Hematopoietic multipotent progenitor cell treated with erythropoietin and hydrocortisone succinate and interleukin-3 and kit ligand, for 4 days (in vitro differentiated cells): ENCODE measurements at regions not wholly inside any gene's neighbourhood (a gene's known extent, or its start where the extent isn't known, plus 50 kb on each side); places are given as distances from the start of the nearest gene placed in this dataset.

ENCODE experiments used
- DNase-seq: peaks from one replicate; pipeline ENCODE4 v3.0.0-alpha.2; 2015

DNA sequence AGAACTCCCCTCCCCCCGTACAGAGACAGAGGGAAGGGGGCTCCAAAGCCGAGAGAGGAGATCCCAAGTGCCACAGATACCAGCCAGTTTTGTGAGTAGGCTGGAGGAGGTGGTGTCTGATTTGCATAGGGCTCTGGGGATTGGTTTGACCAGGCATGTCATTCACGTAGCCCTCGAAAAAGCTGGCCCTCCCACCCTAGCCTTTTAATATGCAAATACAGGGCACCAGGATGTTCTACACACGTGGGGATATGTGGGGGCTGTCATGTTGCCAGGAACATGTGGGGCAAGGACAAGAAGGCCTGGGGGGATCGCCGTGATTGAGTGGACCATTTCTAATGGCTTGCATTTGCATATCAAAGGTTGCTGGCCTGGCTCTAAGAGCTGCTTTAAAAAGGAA is 272.9 kb downstream of the PPP1R2C start:
- DNase-seq: no peak

DNA sequence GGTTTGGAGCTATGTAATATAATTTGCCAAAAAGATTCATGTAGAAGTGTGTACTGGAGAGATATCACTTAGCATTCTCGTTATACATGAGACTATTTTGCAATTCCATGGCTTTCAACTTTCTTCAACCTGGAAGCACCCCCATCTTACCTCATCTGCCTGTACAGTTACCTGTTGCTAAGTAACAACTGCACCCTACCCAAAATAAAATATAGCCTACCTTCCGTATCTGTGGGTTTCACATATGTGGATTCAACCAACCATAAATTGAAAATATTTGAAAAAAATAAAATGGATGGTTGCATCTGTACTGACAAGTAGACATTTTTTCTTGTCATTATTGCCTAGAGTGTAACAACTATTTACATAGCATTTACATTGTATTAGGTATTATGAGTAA is 278.3 kb downstream of the PPP1R2C start:
- DNase-seq: no peak

DNA sequence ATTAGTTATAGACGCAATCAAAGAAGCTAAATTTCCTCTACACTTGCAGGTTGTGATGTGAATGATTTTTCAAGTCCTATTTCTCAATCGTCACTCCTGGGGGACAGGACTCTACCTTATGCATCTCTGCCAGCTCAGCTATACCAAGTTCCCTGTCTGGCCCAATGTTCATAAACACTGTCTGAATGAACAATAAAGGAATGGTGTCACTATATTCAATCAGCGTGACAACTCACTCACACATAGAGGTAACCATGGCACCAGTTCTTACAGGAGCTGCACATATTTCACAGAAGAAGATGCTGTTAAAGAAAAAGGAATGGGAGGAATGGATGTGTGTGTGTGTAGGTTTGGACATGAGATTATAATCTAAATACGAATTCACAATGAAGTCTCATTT is 280.6 kb downstream of the PPP1R2C start:
- no peak for DNase-seq

DNA sequence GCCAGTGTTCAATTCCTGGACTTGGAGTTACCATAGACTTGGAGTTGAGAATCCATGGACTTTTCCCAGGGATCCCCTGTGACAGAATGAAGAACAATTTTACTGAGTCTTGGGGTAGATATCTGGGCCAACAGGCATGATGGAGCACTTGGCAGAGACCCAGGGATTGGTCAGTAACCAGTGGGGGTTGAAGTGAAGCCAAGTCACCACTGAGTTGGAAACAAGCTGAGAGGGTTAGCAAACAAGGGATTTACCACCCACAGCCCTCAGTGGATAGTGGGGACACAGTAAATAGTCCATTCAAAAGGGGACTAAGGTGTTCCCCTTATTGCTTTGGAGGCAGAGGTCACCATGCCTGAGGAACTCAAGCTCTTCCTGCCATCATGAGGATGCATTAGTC is 281.7 kb downstream of the PPP1R2C start:
- no peak for DNase-seq

DNA sequence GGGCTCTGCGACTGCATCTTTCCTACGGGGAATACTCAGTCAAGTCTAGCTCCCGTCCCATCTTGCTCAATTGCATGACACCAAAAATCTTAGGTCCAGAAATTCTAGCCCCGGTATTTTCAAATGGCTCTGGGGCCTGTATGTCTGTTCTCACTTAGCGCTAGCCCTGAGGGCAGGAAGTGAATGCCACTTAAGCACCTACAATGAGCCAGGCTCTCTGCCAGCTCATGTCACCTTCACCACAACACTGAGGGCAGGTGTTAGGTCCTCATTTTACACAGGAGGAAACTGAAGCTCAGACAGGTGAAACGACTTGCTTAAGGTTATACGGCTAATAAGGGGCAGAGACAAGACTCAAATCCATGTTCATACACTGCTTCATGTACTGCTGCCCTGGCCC is 282.8 kb downstream of the PPP1R2C start:
- DNase-seq: no peak

DNA sequence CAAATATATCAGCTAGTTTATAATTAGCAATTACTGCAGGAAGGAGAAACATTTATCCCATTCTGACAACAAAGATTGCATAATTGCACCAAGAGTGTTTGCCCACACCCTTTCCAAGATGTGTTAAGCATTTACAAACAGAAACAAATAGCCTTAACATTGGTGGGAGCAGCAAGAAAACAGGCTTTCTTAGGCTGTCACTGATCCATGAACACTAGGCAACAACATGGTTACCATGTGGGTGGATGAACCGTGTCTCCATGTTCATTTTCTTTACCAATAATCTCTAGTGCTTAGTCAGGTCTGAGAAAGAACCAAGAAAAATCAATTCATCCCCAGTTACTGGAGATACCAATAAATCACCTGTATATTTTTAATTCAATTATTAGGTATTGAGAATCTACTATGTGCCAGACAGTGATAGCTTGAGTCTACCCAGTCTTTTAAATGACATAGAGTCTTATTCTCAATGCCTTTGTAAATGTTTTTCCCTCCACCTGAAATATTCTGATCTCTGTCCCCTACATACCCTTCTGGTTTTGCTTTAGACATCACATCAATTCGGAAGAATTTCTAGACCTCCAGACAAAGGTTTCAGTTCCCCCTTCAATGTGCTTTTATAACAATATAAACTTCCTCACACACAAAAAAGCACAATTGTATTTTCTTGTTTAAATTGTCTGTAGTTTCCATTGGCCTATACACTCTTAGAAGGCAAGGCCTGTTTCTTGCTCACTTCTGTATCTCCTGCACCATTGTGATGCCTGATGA is 286.6 kb downstream of the PPP1R2C start:
- DNase-seq: no peak

DNA sequence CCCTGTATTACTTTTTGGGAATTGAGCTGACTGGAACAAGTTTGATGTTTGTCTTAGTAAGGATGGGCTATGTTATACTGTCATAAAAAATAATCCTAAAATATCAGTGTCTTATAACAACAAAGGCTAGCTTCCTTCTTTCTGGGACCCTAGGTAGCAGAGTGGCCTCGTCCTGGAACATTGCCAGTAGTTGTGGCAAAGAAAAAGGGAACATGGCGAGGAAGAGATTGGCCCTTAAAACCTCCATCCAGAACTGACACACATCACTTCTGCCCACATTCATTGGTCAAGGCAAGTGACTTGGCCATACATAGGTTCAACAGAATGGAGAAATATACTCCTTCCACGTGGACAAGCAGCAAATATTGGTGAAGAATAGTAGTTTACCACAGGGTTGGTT is 287.9 kb downstream of the PPP1R2C start:
- peak; percentile 33 for DNase-seq

DNA sequence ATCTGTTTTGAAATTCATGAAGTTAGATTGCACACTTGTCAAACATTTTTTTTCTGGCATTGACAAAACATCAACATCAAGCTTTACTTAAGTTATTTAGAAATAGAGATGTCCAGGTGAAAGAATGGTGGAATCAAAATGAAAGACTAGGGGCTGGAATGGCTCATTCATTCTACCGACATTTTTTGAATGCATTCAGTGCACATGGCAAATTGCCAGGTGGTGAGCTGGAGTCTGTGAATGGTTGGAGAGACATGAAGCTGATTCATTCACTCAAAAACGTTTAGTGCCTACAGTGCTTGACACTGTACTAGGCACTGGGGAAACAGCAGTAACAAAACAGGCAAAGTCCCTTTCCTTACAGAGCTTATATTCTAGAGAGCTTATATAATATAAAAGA is 292.4 kb downstream of the PPP1R2C start:
- no peak for DNase-seq

DNA sequence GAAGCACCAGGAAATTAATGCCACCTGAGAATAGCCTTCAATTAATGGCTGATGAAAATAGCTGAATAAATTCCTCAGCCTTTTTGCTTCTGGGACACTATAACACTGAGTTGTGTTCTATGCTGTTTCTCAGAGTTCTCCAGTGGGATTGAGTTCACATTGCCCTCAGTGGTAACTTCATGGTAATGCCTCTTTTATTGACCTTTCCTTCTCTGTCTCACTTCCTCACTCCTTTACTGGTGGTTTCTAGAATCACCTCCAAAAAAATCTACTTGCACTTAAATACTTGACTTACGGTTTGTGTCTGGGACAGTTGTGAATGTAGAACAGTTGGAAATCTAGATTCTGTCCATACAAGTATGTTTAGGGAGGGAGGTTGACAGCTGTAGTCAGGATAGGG is 293.7 kb downstream of the PPP1R2C start:
- no peak for DNase-seq

DNA sequence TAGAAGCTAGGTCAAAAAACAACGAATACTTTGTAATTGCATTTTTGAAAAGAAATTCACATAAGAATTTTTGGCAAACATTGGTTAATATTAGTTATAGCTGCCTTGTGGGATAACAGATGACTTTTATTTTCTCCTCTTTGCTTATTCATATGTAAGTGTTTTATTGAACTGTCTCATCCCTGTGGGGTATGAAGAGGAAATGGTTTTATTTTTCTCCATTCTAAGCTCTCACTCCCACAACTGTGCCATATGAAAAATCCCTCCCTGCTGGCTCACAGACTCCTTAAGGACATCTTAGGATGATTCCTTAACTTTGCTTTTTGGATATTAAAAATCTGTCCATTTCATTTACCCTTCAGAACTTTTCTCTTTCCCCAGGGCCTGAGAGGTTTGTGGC is 300.6 kb downstream of the PPP1R2C start:
- no peak for DNase-seq

DNA sequence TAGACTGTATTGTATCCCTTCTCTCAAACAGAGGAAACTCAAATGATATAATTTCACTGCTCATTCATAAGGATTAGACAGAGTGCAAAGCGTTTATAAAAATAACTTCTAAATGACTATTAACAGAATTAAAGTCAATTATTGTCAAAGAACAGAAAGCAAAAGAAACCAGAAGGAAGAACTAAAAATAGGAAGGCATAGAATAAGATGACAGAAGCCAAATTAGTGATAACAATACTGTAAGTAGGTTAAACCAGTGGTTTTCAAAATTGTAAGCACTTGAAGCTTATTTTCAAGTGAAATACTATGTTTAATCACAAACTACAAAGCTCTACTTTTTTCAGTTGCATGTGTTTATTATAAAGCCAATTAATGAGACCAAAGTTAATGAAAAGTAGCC is 305.2 kb downstream of the PPP1R2C start:
- no peak for DNase-seq

DNA sequence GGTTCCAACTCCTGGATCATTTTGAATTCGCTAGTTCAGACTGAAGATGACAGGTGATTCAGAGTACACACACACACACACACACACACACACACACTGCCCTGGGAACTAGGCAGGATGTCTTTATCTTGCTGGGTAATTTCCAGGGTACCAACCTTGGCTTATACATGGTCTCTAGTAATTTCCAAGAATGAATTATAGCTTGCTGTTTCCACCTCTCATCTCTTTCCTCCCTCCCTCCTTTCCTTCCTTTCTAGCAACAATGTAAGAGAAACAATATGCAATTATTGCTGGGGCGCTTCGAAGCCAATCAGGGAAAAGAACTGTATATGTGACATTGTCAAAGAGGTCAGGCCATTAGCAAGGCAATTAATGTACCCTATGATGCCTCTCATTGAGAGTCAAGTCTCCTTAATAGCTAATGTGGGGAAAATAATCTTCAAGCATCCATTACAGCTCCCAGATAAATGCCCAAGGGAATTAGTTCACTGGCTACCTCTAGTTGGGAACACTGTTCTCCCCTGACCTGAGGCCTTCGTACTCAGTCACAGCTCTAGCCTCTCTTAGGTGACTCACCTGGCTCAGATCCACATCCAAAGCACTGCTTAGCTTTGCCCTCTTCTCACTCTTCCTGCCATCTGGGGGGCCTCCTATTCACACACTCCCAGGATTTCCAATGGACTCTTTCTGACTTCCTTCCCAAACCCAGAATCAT is 311.5 kb downstream of the PPP1R2C start:
- DNase-seq: no peak

DNA sequence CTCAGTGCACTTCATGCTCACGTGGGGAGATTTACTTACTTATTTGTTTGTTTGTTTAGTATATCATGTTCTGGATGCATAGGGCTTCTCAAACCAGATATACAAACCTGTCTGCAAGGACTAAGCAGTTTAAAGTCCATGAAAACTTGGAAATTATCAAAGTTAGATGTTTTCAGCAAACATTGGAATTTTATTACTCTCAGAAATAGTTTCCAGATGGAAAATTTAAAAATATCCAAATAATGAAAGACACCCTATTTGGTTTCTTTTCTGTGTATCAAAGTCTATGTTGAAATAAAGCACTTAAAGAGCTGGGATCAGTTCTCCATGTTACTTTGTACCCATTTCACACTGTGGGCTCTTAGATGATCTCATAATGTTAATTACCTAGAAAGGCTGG is 312.1 kb downstream of the PPP1R2C start:
- no peak for DNase-seq

DNA sequence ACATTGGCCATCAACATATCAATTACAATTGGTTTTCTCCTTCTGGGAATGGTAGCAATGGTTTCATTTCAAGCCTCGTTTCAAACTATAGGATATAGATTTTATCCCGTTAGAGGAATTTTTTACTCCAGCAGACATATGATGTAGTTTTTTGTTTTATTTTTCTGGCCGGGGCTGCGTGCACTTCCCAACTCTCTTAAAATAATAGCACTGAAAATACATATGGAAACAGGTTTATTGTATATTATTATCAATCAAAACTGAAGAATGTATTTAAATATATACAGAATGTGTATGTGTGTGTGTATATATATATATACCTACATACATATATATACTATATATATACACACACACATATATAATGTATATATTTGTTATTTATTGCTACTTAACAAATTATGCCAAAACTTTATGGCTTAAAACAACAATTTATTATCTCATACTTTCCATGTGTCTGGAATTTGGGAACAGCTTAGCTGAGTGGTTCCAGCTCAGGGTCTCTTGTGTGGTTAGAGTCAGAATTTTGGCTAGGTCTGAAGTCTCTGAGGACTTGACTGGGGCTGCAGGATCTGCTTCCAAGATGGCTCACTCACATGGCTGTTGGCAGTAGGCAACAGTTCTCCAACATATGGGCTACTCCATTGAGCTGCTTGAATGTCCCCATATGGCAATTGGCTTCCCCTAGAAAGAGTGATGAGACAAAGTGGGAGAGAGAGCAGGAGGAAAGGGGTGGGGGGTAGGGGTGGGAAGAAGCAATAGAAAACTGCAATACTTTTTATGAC is 314.1 kb downstream of the PPP1R2C start:
- DNase-seq: no peak

DNA sequence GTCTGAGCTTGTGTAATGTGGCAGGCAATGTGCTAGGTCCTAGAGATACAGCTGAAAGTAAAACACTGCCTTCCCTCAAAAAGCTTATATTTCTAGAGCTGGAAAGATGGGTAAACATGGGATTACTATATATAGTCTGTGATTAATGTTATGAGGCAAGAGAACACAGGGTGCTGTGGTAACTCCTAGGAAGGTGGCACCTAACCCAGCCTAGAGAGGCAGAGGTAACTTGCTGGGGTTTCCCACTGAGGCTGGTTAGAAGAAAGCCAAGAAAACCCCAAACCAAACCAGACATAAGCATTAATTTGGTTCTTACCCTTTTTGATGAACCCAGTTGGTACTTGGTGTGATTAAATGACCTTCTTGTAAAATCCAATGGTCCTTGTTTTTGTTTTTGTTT is 315.0 kb downstream of the PPP1R2C start:
- no peak for DNase-seq

DNA sequence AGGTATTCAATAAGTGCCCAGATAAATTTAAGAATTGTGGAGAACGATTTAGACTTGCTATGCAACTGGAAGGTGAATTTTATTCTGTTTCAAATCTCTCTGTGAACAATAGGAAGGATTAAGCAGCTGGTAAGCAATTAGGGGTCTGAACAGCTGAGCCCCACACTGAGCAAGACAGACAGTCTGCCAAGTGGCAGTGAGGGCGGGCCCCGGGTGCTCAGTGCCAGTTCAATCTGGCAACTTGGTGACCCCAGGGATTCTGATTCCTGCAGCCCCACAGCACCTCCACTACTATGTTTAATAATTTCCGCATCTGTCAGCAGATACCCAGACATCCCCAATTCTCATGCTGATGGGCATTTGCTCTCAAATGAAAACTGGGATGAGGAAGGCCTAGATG is 317.3 kb downstream of the PPP1R2C start:
- no peak for DNase-seq

DNA sequence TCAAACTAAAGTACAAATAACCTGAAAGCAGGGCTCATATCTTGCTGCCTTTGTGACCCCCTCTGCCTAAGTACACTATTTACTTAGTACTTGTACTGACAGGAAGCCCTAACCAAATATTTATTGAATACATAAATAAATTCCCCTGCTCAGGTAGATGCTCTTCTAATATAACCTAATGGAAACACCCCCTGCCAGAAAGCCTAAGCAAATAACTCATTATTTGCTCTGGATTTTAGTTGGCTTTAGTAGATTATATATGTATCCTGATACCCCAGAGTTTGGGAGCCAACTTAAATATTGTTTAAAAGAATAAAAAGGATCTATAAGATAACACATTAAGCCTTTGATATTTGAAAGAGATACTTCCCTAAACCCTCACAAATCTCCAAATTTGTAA is 318.2 kb downstream of the PPP1R2C start:
- no peak for DNase-seq

DNA sequence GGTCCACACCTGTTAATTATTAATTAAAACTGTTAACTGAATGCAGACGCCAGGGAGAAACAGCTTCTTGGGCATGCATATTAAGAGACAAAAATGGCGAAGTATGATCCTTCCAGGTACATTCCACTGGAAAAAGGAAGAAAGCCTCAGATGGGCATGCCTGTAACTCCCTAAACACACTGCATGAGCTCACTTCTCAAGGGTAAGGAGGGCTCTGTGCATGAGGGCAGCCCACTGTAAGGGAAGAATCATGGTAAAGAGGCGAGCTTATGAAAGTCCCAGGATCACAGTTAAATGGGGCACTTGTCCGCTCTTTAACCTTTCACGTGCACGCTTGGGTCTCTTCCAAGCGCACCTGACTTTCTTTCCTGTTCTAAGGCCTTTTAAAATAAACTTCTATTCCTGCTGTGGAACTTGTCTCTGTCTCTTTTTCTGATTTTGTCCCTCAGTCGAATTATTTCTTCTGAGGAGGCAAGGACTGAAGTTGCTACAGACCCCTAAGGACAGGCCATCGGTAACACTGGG is 321.7 kb downstream of the PPP1R2C start:
- no peak for DNase-seq

DNA sequence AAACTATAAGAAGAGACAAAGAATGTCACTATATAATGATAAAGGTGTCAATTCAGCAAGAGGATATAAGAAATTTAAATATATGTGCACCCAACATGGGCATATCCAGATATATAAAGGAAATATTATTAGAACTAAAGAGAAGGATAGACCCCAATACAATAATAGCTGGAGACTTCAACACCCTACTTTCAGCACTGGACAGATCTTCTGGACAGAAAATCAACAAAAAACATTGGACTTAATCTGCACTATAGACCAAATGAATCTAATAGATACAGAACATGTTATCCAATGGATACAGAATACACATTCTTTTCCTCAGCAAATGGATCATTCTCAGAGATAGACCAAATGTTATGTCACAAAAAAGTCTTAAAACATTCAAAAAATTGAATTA is 327.7 kb downstream of the PPP1R2C start:
- no peak for DNase-seq

DNA sequence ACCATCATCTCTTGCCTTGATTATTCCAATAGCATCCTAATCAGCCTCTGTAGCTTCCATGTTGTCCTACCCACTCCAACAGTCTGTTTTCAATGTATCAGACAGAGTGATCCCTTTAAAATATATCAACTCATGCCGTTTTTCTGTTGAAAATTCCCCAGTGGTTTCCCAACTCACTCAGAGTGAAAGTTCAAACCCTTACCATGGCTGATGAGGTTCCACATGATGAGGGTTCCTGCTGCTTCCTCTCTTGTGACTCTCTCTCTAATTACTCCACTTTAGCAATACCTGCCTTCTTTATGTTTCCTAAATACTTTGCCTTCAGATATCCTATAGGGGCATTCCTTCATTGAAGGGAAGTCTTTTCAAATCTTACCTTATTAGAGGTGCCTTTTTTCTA is 334.7 kb downstream of the PPP1R2C start:
- no peak for DNase-seq

DNA sequence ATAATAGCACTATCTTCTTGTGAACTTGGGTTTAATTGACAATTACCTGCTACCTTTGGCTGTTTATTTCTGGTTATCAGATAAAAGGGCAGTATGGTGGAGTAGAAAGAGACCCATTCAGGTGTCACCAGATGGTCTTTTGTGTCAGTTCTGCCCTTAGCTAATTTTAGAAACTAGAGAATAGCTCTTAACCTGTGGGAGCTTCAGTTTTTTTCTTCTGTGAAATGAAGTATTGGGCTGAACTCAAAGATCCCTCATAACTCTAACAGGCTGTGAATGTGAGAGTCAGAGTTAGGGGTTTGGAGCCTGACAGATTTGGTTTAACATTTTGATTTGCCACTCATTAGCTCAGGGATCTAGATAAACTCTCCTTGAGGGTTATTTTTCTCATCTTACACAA is 335.2 kb downstream of the PPP1R2C start:
- no peak for DNase-seq

DNA sequence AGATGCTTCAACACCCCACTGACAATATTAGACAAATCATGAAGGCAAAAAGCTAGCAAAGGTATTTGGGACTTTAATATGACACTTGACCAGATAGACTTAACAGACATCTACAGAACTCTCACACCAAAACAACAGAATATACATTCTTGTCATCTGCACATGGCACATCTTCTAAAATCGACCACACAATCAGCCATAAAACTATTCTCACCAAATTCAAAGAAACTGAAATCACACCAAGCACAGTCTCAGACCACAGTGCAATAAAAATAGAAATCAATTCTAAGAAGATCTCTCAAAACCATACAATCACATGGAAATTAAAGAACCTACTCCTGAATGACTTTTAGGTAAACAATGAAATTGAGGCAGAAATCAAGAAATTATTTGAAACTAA is 340.8 kb downstream of the PPP1R2C start:
- no peak for DNase-seq

DNA sequence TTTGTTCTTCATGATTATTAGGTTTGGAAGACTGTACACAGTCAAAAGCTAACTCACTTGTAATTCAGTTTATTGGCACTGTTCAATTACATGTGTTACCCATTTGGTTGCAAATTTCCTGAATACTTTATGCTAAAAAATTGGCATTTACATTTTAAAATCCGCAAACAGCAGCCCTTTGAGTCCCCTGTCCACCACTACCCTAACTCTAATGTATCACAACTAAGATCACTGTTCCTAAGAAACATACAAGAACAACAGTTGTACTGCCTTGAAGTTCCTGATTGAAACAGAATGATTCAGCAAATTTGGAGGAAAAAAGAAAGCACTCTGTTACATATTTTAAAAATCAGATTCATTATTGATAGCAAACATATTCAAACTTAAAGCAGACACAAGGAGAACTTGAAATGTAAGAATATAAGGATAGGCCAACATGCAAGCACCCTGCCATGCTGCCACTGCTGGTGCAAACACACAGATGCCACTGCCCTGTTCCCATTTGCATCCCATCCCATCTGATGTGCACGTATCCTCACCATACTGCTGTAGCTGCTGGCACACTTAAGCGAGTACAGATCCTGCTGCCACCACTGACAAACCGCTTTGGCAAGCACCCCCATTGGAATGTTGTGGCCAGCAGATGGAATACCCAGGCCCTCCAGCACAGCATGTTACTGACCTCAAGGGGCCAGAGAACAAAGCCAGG is 343.4 kb downstream of the PPP1R2C start:
- DNase-seq: no peak
